ENCODE measurements at regions not wholly inside any gene's neighbourhood (a gene's known extent, or its start where the extent isn't known, plus 50 kb on each side); places are given as distances from the start of the nearest gene placed in this dataset.

- POLR2A ChIA-PET: no interaction called here
- BruUV-seq (replicated peaks): no TSS peak
Observed at GRCh38 chr9:31612336-31613030, 772.0 kb upstream of the ACO1 start.

GRCh38 chr9:31615966-31616365 is 768.5 kb upstream of the ACO1 start:
- no peaks in the 10 kb centered on the region for H3K27me3 ChIP-seq (ENCODE audit: control insufficient read depth, insufficient read depth, low read length)
- H3K4me3 ChIP-seq (ENCODE audit: low read depth in 2 of 2, low read length in 2 of 2): no peak overlapping the region
- POLR2A ChIA-PET: no interaction called here
- BruUV-seq (replicated peaks): no TSS peak
- in situ Hi-C loops (cut with HindIII; ENCODE audit: low pct_unique_long_range_greater_than_20kb, low sequenced_read_pairs) (no loop called here), intact Hi-C loops (cut with micrococcal nuclease; ENCODE audit: unreplicated experiment) (no loop called here)
- TF ChIP-seq TCF7L2 (IDR thresholded peaks at IDR 0.05; ENCODE audit: low read depth, low read length): no peak
- no peak for TF ChIP-seq CTCF (IDR thresholded peaks at IDR 0.05)
- TF ChIP-seq SIN3A (IDR thresholded peaks at IDR 0.05; ENCODE audit: borderline replicate concordance, insufficient read depth, low read depth, low read length): no peak
- no peak for TF ChIP-seq POLR2AphosphoS5 (IDR thresholded peaks at IDR 0.05; ENCODE audit: low read depth, low read length)
- TF ChIP-seq REST (IDR thresholded peaks at IDR 0.05; ENCODE audit: insufficient read depth in 1 of 2, low read depth in 2 of 2, low read length in 1 of 2): no peak
- no peak overlapping the region for H3K27ac ChIP-seq (ENCODE audit: low read length)
- no peak for DNase-seq (ENCODE audit: low read depth, low spot score)
- no peaks in the 10 kb centered on the region for H3K4me1 ChIP-seq (ENCODE audit: control insufficient read depth, insufficient read depth, low read length)
- H3K9me3 ChIP-seq (ENCODE audit: control insufficient read depth, insufficient read depth, low read depth, low read length): no peaks in the 10 kb centered on the region
- ATAC-seq: no peak
- no peaks in the 10 kb centered on the region for H3K36me3 ChIP-seq (ENCODE audit: control insufficient read depth, insufficient read depth, low read length)
- CTCF ChIA-PET: no interaction called here

More at GRCh38 chr9:31612336-31613030, 772.0 kb upstream of the ACO1 start:
- in situ Hi-C loops (cut with HindIII; ENCODE audit: low pct_unique_long_range_greater_than_20kb, low sequenced_read_pairs) (no loop called here), intact Hi-C loops (cut with micrococcal nuclease; ENCODE audit: unreplicated experiment) (no loop called here)
- Histone ChIP-seq H3K27ac (ENCODE audit: low read length) (no peak overlapping the region), H3K4me3 (ENCODE audit: low read depth in 2 of 2, low read length in 2 of 2) (no peak overlapping the region), H3K9me3 (ENCODE audit: control insufficient read depth, insufficient read depth, low read depth, low read length) (no peaks in the 10 kb centered on the region), H3K27me3 (ENCODE audit: control insufficient read depth, insufficient read depth, low read length) (no peaks in the 10 kb centered on the region), H3K4me1 (ENCODE audit: control insufficient read depth, insufficient read depth, low read length) (no peaks in the 10 kb centered on the region), H3K36me3 (ENCODE audit: control insufficient read depth, insufficient read depth, low read length) (no peaks in the 10 kb centered on the region)
- ATAC-seq: no peak
- CTCF ChIA-PET: no interaction called here
- no peak for TF ChIP-seq TCF7L2 (IDR thresholded peaks at IDR 0.05; ENCODE audit: low read depth, low read length)
- TF ChIP-seq REST (IDR thresholded peaks at IDR 0.05; ENCODE audit: insufficient read depth in 1 of 2, low read depth in 2 of 2, low read length in 1 of 2): no peak
- no peak for TF ChIP-seq POLR2AphosphoS5 (IDR thresholded peaks at IDR 0.05; ENCODE audit: low read depth, low read length)
- no peak for TF ChIP-seq CTCF (IDR thresholded peaks at IDR 0.05)
- no peak for TF ChIP-seq SIN3A (IDR thresholded peaks at IDR 0.05; ENCODE audit: borderline replicate concordance, insufficient read depth, low read depth, low read length)
- DNase-seq (ENCODE audit: low read depth, low spot score): no peak
